ENCODE measurements at regions not wholly inside any gene's neighbourhood (a gene's known extent, or its start where the extent isn't known, plus 50 kb on each side); places are given as distances from the start of the nearest gene placed in this dataset.

GRCh38 chr3:28958656-28959055, 322.2 kb upstream of the RBMS3 start:
- H3K9me3 ChIP-seq (ENCODE audit: control insufficient read depth in 1 of 2, insufficient read depth in 1 of 2, low read length in 2 of 2) = peaks cover 0 to 13% of the 10 kb centered on the region in 2 experiments
- no peak overlapping the region for H3K4me3 ChIP-seq (ENCODE audit: low read length)
- DNase-seq = no peak
- H3K27ac ChIP-seq (ENCODE audit: low read depth in 1 of 2, low read length in 2 of 2) = no peak overlapping the region
- ATAC-seq (ENCODE audit: poor library complexity) = no peak
- H3K27ac Mint-ChIP-seq = no peak overlapping the region
- ChIA-PET CTCF (no interaction called here), POLR2A (no interaction called here)
- no peaks in the 10 kb centered on the region for H3K9me3 Mint-ChIP-seq
- H3K27me3 ChIP-seq (ENCODE audit: control insufficient read depth in 1 of 2, insufficient read depth in 2 of 2, low read length in 2 of 2) = no peaks in the 10 kb centered on the region
- no peaks in the 10 kb centered on the region for H3K4me1 Mint-ChIP-seq (ENCODE audit: low read depth)
- no peaks in the 10 kb centered on the region for H3K36me3 ChIP-seq (ENCODE audit: insufficient read depth, low read length)
- intact Hi-C loops (cut with DNase I, micrococcal nuclease) = no loop called here
- no peaks in the 10 kb centered on the region for H3K4me1 ChIP-seq (ENCODE audit: insufficient read depth, low read length)
- no peaks in the 10 kb centered on the region for H3K27me3 Mint-ChIP-seq
- TF ChIP-seq CTCF (IDR thresholded peaks at IDR 0.05) = no peak
- no peak overlapping the region for H3K4me3 Mint-ChIP-seq
- H3K36me3 Mint-ChIP-seq (ENCODE audit: low read depth) = no peaks in the 10 kb centered on the region

- H3K9me3 ChIP-seq (ENCODE audit: control insufficient read depth in 1 of 2, insufficient read depth in 1 of 2, low read length in 2 of 2) = peaks cover 7 to 19% of the 10 kb centered on the region in 2 experiments
- POLR2A ChIA-PET = no interaction called here
- H3K4me3 ChIP-seq (ENCODE audit: low read length) = no peak overlapping the region
- H3K27me3 ChIP-seq (ENCODE audit: control insufficient read depth in 1 of 2, insufficient read depth in 2 of 2, low read length in 2 of 2) = no peaks in the 10 kb centered on the region
- intact Hi-C loops (cut with DNase I, micrococcal nuclease) = no loop called here
- no peak for DNase-seq
- no peak for ATAC-seq (ENCODE audit: poor library complexity)
- no peak for TF ChIP-seq CTCF (IDR thresholded peaks at IDR 0.05)
- Mint-ChIP-seq H3K4me1 (ENCODE audit: low read depth) (no peaks in the 10 kb centered on the region), H3K27me3 (no peaks in the 10 kb centered on the region), H3K36me3 (ENCODE audit: low read depth) (no peaks in the 10 kb centered on the region), H3K9me3 (peaks cover 18% of the 10 kb centered on the region), H3K4me3 (no peak overlapping the region), H3K27ac (no peak overlapping the region)
- no peaks in the 10 kb centered on the region for H3K36me3 ChIP-seq (ENCODE audit: insufficient read depth, low read length)
- CTCF ChIA-PET = no interaction called here
- no peaks in the 10 kb centered on the region for H3K4me1 ChIP-seq (ENCODE audit: insufficient read depth, low read length)
- H3K27ac ChIP-seq (ENCODE audit: low read depth in 1 of 2, low read length in 2 of 2) = no peak overlapping the region
Observed at GRCh38 chr3:28971156-28971555, 309.7 kb upstream of the RBMS3 start.

GRCh38 chr3:28972921-28973320, 307.9 kb upstream of the RBMS3 start:
- Histone ChIP-seq H3K27ac (ENCODE audit: low read depth in 1 of 2, low read length in 2 of 2) (no peak overlapping the region), H3K9me3 (ENCODE audit: control insufficient read depth in 1 of 2, insufficient read depth in 1 of 2, low read length in 2 of 2) (peaks cover 7 to 19% of the 10 kb centered on the region in 2 experiments), H3K4me1 (ENCODE audit: insufficient read depth, low read length) (no peaks in the 10 kb centered on the region), H3K36me3 (ENCODE audit: insufficient read depth, low read length) (no peaks in the 10 kb centered on the region), H3K4me3 (ENCODE audit: low read length) (no peak overlapping the region), H3K27me3 (ENCODE audit: control insufficient read depth in 1 of 2, insufficient read depth in 2 of 2, low read length in 2 of 2) (no peaks in the 10 kb centered on the region)
- DNase-seq (no peak), ATAC-seq (ENCODE audit: poor library complexity) (no peak)
- no peaks in the 10 kb centered on the region for H3K27me3 Mint-ChIP-seq
- TF ChIP-seq CTCF (IDR thresholded peaks at IDR 0.05) = no peak
- H3K36me3 Mint-ChIP-seq (ENCODE audit: low read depth) = no peaks in the 10 kb centered on the region
- peaks cover 13% of the 10 kb centered on the region for H3K9me3 Mint-ChIP-seq
- ChIA-PET POLR2A (no interaction called here), CTCF (no interaction called here)
- intact Hi-C loops (cut with DNase I, micrococcal nuclease) = no loop called here
- H3K4me1 Mint-ChIP-seq (ENCODE audit: low read depth) = no peaks in the 10 kb centered on the region
- H3K27ac Mint-ChIP-seq = no peak overlapping the region
- H3K4me3 Mint-ChIP-seq = no peak overlapping the region
